Femur (tissue), 1 donor: ENCODE measurements at regions not wholly inside any gene's neighbourhood (a gene's known extent, or its start where the extent isn't known, plus 50 kb on each side); places are given as distances from the start of the nearest gene placed in this dataset.
A peak's percentile ranks its signal among the peaks of the same experiment; 100 is the strongest.
"Not testable (repeated sequence)": the region's sequence is repeated elsewhere in the genome, so short reads cannot be mapped to it uniquely, and the experiment has no call there.

Source experiments
- DNase-seq: peaks from one replicate; pipeline ENCODE4 v3.0.0-alpha.2; 2017

DNA sequence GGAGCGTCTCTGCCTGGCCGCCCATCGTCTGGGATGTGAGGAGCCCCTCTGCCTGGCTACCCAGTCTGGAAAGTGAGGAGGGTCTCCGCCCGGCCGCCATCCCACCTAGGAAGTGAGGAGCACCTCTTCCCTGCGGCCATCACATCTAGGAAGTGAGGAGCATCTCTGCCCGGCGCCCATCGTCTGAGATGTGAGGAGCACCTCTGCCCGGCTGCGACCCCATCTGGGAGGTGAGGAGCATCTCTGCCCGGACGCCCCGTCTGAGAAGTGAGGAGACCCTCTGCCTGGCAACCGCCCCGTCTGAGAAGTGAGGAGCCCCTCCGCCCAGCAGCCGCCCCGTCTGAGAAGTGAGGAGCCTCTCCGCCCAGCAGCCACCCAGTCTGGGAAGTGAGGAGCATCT is 84.5 kb downstream of the IDS start:
- not testable (repeated sequence) for DNase-seq

DNA sequence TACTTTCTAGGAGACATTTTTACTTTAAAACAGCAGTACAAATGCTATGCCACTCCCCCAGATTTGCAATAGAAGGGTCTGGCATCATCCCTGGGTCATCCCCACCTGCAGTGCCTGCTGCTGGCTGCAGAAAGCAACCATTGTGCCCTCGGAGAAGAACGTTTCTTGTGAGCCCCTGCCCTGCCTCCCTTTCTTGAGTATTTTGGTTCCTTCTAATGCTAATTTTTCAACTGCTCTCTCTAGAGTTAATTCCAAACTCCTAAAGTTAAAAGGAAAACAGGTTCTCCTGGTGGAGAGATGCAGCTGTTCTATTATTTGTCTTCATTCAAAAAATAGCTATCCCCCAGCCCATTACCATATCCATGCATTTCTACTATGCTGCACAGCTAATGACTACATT is 107.1 kb downstream of the IDS start:
- DNase-seq = no peak

DNA sequence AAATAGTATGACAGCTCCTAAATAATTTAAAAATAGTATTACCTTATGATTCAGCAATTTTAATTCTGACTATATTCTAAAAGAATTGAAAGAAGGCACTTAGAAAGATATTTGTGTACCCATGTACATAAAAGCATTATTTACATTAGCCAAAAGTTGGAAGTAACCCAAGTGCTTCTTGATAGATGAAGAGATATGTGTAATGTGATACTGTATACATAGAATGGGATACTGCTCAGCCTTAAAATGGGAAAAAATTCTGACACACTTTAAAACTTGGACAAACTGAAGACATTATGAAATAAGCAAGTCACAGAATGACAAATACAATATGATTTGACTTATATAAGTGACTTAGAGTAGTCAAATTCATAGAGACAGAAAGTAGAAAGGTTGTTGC is 112.2 kb downstream of the IDS start:
- no peak for DNase-seq

DNA sequence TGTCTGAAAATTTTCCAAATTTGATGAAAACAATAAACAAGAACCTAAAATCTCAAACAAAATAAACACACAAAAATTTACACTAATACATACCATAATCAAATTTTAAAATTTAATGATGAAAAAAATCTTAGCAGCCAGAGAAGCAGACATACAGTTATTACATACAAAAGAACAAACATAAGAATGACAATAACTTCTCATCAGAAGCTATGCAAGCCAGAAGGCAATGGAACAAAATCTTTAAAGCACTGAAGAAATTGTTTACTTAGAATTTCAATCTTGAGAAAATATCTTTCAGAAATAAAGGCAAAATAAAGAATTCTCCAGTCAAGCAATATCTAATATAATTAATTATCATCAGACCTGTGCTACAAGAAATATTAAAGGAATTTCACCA is 121.3 kb downstream of the IDS start:
- no peak for DNase-seq

GRCh38 chrX:149374751-149375150 is 130.4 kb downstream of the IDS start:
- no peak for DNase-seq

DNA sequence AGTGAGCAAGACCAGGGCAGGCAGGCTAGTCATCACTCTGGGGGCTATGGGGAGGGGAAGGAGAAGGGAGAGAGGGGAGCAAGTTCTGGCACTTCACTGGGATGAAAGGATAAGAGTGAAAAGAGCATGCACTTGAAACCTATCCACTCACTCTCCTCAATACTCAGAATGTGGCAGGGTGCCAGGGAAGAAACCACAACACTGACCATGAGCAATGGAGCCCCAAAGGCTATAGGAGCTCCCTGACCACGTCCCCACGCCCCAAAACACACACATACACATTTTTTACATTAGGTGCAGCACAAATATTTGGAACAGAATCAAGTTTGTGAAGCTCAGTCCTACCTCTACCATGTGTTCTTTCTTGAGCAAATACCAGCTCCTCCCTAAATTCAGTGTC is 132.2 kb downstream of the IDS start:
- DNase-seq = no peak

DNA sequence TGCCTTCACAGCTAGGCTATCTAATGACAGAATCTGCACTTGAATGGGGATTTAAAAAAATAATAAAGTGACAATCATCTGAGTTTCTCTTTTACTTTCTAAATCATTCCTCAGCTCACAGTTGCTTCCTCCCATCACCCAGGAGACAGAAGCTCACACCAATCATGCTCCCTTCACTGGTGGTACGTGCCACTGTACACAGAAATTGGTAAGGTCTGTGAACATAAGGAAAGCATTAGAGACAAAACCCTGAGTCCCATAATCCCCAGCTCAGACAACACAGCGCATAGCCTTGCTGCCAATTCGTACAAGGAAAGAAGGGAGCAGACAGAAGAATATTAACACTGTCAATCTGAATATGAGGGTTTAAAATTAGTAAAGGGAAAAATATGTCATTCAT is 133.1 kb downstream of the IDS start:
- no peak for DNase-seq

GRCh38 chrX:149370097-149370496 is 135.0 kb downstream of the IDS start:
- DNase-seq = no peak

DNA sequence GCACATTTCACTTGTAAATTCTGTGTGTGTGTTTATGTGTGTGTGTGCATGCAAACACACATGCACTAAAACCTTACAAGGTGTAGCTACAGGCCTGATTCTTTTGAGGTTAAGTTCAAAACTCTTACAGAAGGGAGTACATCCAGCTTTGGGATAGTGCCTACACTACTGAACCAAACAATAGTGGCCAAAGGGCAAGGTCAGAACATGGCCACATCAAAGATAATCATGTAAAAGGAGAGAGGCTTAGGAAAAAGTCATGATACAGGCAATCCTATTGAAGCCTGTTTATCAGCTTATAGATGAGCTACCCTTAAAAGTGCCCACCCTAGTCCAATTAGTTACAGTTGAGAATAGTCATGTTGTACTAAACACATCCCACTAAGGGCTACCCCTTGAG is 139.6 kb downstream of the IDS start:
- no peak for DNase-seq

- no peak for DNase-seq
Measured at GRCh38 chrX:149365061-149365460, 140.0 kb downstream of the IDS start.

- no peak for DNase-seq
Measured at GRCh38 chrX:149363965-149364364, 141.1 kb downstream of the IDS start.

- DNase-seq = no peak
Measured at GRCh38 chrX:149346306-149346705, 158.8 kb downstream of the IDS start.

DNA sequence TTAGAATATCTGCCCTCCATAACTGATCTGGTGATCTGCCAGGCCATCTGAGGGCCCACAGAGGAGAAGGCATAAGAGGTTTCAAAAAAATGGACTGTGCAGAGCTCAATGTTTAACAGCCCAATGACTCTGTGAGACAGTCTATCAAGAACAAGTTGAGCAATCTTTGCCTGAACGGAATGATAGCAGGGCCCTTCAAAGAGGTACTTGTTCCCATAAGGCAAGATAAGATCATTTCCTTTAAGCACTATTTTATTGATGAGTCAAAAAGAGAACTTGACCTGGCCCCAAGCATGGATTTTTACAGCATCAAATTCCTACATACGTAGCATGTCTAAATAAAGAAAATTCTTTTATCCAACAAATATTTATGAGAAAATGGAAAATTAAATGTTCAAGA is 182.8 kb downstream of the IDS start:
- no peak for DNase-seq

DNA sequence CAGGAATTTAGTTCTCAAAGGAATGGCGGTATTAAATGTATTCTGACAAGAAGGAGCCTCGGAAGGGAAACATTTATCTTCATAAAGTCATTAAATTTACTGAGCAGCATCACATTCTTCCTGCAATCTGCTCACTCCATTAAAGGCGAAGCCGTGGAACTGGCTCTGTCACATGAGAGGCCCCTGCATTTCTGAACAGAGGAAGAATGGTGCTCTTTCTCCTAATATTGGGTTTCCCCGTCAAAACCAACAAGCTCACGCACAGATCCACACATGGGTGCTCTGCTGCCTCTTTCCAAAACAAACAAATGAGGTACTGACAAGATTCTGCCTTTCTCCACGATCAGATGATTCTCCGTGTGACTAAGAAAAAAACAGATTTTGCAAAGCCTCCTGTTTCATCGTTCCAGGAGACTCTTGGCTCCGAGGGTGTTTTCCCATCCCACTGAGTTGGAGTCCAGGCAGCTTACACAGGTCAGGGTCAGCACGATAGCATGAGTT is 191.2 kb downstream of the IDS start:
- peak; percentile 26 for DNase-seq

DNA sequence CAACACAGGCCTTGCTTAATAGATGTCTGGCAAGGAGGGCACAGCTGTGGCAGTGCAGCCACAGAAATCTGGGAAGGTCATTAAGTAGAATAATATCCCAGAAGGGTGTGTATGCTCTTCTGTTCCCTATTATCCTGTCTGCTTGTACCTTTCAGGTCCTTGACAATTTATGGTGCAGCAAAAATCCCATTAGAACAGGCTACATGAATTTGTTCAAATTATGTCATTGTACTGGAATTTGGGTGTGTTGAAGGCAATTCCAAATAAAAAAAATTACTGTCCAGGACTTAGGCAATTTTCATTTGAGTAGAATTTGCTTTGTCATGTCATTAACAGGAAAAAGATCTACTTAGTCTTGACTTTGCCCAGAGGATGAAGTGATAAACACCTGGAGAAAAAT is 192.1 kb downstream of the IDS start:
- DNase-seq = no peak

DNA sequence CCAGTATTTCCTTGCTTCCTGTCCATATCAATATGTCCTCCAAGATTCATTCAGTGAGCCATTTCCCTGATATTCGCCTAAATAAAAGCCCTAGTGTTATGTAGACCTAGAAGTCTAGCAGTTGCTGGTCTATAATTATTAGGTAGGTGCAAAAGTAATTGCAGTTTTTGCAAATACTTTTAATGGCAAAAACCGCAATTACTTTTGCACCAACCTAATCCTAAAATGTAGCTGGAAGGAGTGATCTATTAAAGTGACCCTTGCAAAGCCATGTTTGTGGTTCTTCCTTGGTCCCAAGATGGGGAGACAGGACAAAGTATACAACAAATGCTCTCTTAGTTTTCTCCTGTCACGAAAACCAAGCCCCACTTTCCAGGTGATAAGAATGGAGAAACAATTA is 193.0 kb downstream of the IDS start:
- no peak for DNase-seq

- no peak for DNase-seq
Measured at GRCh38 chrX:149302705-149303104, 202.4 kb downstream of the IDS start.

- no peak for DNase-seq
Measured at GRCh38 chrX:149298111-149298510, 207.0 kb downstream of the IDS start.

GRCh38 chrX:149296092-149296491 is 209.0 kb downstream of the IDS start:
- DNase-seq = no peak

- peak; percentile 54 for DNase-seq
Measured at GRCh38 chrX:149286940-149287349, 218.2 kb downstream of the IDS start.

DNA sequence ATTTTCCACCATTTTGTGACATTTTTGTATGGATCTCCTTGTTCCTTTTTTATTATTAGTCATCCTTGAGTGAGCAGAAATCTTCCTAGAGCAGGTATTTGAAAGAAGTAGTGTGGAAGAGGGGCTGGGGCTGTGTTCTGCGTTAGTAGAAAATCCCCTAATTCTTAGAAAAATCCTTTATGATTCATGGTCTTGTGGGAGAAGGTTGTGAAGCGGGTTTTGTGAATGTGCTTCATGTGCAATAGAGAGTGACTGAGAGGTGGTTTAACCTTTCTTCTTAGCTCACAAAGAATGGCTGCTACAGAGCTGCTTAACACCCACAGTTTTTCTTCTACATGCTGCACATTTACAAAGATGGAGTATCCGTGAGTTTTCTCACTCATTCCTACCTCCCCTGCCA is 220.5 kb downstream of the IDS start:
- DNase-seq = no peak

GRCh38 chrX:149283853-149284252 is 221.3 kb downstream of the IDS start:
- no peak for DNase-seq

- DNase-seq = no peak
Measured at GRCh38 chrX:149282909-149283308, 222.2 kb downstream of the IDS start.

DNA sequence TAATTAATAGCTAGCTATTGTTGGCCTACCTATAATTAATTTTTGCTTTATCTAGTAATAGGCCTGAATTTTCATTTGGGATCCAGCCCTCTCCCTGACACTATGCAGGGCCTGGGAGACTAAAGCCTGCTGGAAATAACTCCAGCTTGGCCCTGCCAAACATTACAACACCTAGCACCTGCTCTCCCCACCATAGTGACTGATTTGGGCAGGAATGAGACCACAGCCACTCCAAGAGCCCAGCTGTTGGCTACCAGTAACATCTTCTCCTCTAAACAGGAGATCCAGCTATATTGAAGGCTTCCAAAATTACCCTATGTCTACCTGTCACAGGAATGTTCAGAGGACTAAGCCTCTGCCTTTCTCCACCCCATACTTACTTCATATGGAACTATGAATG is 225.1 kb downstream of the IDS start:
- DNase-seq = no peak

DNA sequence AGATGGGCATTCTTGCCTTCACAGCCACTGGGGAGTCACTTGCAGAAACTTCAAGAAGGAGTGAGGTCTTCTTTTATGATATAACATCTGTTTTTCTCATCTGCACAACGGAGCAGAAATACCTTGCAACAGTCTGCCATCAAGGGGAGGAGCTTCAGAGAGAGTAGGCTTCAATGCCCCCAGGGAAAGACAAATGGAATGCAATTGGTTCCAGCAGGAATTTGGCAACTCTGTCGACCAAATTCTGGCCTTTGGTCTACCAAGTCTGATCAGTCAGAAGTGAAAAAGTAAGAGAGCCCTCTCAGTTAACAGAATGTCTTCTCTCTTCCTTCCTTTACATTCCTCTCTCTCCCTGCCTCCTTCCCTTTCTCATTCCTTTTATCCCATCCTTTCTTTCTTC is 229.3 kb downstream of the IDS start:
- DNase-seq = no peak

DNA sequence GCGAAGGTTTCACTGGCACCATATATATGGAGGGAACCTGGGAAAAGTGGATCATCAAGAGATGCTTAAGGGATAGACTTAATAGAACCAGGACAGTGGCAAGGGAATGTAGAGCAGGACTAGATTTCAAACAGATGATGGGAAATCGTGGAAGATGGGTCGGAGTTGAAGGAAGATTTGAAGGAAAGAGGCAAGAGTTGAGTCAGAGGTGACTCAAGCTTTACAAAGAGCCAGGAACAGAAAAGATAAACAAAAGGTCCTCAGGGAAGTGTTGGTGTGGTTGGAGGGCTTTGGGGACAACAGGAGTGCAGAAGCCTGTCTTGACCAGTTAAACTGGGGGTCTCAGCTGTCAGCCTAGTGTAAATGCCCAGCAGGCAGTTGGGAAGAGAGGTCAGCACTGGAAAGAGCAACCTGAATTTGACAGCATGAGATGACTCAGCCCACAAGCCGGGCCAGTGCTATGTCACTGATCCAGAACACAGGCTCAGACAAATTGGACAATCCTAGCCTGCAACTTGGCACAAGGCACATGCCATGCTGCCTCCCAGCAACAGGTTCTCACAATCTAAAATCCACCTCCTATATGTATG is 230.5 kb downstream of the IDS start:
- no peak for DNase-seq
